ENCODE measurements at regions not wholly inside any gene's neighbourhood (a gene's known extent, or its start where the extent isn't known, plus 50 kb on each side); places are given as distances from the start of the nearest gene placed in this dataset.

DNA sequence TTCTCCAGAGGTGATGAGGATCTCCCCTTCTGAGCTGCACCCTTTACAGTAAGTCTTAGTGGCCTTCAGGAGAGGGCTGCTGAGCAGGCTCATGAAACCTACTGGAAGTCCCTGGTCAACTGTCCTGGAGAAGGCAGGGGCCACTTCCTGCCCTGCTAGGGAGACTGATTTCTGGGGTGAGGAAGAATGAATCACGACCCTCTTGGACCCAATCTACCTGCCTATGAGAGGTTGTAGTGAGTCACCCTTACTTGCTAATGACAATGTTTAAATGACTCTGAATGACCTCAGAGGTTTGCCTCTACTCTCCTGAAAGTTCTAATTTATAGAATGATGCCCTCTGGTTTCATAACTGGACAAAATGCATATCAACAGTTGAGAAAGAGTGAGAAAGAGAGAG is 79.4 kb upstream of the FAM136A start:
- no peaks in the 10 kb centered on the region for H3K9me2 ChIP-seq (replicated peaks; ENCODE audit: insufficient read depth, low read length)
- no peaks in the 10 kb centered on the region for H3K36me3 ChIP-seq (replicated peaks; ENCODE audit: insufficient read depth, low read length)
- DNase-seq = no peak
- H3K27me3 ChIP-seq (replicated peaks; ENCODE audit: insufficient read depth, low read length) = no peaks in the 10 kb centered on the region
- 0 out of 2 replicates have a peak overlapping the region, but pooled peaks have one; percentile 32 for H2AFZ ChIP-seq (ENCODE audit: low read length)
- H3K4me1 ChIP-seq (ENCODE audit: low read length) = peaks cover 11% of the 10 kb centered on the region
- no peaks in the 10 kb centered on the region for H4K20me1 ChIP-seq (ENCODE audit: insufficient read depth, low read length)
- TF ChIP-seq, protein P1, sequence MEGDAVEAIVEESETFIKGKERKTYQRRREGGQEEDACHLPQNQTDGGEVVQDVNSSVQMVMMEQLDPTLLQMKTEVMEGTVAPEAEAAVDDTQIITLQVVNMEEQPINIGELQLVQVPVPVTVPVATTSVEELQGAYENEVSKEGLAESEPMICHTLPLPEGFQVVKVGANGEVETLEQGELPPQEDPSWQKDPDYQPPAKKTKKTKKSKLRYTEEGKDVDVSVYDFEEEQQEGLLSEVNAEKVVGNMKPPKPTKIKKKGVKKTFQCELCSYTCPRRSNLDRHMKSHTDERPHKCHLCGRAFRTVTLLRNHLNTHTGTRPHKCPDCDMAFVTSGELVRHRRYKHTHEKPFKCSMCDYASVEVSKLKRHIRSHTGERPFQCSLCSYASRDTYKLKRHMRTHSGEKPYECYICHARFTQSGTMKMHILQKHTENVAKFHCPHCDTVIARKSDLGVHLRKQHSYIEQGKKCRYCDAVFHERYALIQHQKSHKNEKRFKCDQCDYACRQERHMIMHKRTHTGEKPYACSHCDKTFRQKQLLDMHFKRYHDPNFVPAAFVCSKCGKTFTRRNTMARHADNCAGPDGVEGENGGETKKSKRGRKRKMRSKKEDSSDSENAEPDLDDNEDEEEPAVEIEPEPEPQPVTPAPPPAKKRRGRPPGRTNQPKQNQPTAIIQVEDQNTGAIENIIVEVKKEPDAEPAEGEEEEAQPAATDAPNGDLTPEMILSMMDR (IDR thresholded peaks at IDR 0.05; ENCODE audit: low read length) = no peak
- TF ChIP-seq EZH2 (optimal IDR thresholded peaks at IDR 0.05; ENCODE audit: low read depth, low read length) = no peak
- no peak for TF ChIP-seq EZH2phosphoT487 (IDR thresholded peaks at IDR 0.05; ENCODE audit: low read length)
- H3K4me2 ChIP-seq (ENCODE audit: low read depth, low read length) = peak overlapping the region; percentile 29; the same call in 1 of the 2 replicates
- H3K9me3 ChIP-seq (replicated peaks; ENCODE audit: insufficient read depth, low read length) = no peaks in the 10 kb centered on the region
- no peak overlapping the region for H3K4me3 ChIP-seq (ENCODE audit: low read length)
- no peaks in the 10 kb centered on the region for H3K79me2 ChIP-seq (ENCODE audit: low read length)
- peaks cover 3% of the 10 kb centered on the region; the same call in 1 of the 2 replicates for H3F3A ChIP-seq (ENCODE audit: insufficient read depth, low read length)
- H3K27ac ChIP-seq (ENCODE audit: low read length) = no peak overlapping the region
- no peak overlapping the region for H3K9ac ChIP-seq (ENCODE audit: low read length)

DNA sequence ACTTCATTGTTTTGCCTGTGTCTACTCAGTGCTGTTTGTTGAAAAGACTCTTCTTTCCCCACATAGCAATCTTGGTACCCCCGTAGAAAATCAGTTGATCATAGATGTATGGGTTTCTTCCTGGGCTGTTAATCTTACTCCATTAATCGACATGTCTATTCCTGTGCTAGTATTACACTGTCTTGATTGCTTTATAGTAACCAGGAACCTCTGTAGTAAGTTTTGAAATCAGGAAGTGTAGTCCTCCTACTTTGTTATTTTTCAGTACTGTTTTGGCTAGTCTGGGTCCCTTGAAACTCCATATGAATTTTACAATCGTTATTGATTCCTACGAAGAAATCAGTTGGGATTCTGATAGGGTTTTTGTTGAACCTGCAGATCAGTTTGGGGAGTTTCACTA is 78.8 kb upstream of the FAM136A start:
- Histone ChIP-seq H3K9me3 (replicated peaks; ENCODE audit: insufficient read depth, low read length) (no peaks in the 10 kb centered on the region), H3K9ac (ENCODE audit: low read length) (no peak overlapping the region), H3K79me2 (ENCODE audit: low read length) (no peaks in the 10 kb centered on the region), H3K27me3 (replicated peaks; ENCODE audit: insufficient read depth, low read length) (no peaks in the 10 kb centered on the region), H3K27ac (ENCODE audit: low read length) (no peak overlapping the region), H3K4me2 (ENCODE audit: low read depth, low read length) (no peak overlapping the region), H2AFZ (ENCODE audit: low read length) (no peak overlapping the region), H3K9me2 (replicated peaks; ENCODE audit: insufficient read depth, low read length) (no peaks in the 10 kb centered on the region), H3K4me1 (ENCODE audit: low read length) (peaks cover 12% of the 10 kb centered on the region), H3K4me3 (ENCODE audit: low read length) (no peak overlapping the region), H3K36me3 (replicated peaks; ENCODE audit: insufficient read depth, low read length) (no peaks in the 10 kb centered on the region), H3F3A (ENCODE audit: insufficient read depth, low read length) (peaks cover 3% of the 10 kb centered on the region; the same call in 1 of the 2 replicates), H4K20me1 (ENCODE audit: insufficient read depth, low read length) (no peaks in the 10 kb centered on the region)
- TF ChIP-seq EZH2 (optimal IDR thresholded peaks at IDR 0.05; ENCODE audit: low read depth, low read length) (no peak), EZH2phosphoT487 (IDR thresholded peaks at IDR 0.05; ENCODE audit: low read length) (no peak)
- TF ChIP-seq, protein P1 (IDR thresholded peaks at IDR 0.05; ENCODE audit: low read length) = no peak
- DNase-seq = no peak

DNA sequence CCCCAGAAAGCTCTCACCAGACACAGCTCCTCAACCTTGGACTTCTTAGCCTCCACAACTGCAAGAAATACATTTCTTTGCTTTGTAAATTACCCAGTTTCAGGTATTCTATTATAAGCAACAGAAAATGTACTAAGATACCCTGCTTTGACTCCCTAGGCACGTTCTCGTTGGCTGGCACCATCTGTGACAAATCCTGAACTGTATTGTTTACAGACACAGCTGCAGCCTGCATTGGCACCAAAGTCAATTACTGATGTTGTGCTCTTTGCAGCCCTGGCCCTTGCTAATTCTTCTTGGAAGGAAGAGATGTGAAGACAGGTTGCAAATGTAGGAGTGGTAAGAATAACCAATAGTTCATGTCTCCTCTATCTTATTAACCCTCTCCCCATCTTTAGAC is 72.7 kb upstream of the FAM136A start:
- TF ChIP-seq EZH2phosphoT487 (IDR thresholded peaks at IDR 0.05; ENCODE audit: low read length) (no peak), EZH2 (optimal IDR thresholded peaks at IDR 0.05; ENCODE audit: low read depth, low read length) (no peak)
- TF ChIP-seq, protein P1 (IDR thresholded peaks at IDR 0.05; ENCODE audit: low read length) = no peak
- Histone ChIP-seq H3K27ac (ENCODE audit: low read length) (peak overlapping the region; percentile 56; the same call in 1 of the 2 replicates), H3F3A (ENCODE audit: insufficient read depth, low read length) (peaks cover 9% of the 10 kb centered on the region; the same call in 1 of the 2 replicates), H3K4me1 (ENCODE audit: low read length) (peaks cover 20% of the 10 kb centered on the region), H3K9ac (ENCODE audit: low read length) (no peak overlapping the region), H2AFZ (ENCODE audit: low read length) (peak overlapping the region; percentile 17; the same call in 1 of the 2 replicates), H3K36me3 (replicated peaks; ENCODE audit: insufficient read depth, low read length) (no peaks in the 10 kb centered on the region), H3K4me2 (ENCODE audit: low read depth, low read length) (peak overlapping the region; percentile 40; the same call in 1 of the 2 replicates), H3K27me3 (replicated peaks; ENCODE audit: insufficient read depth, low read length) (no peaks in the 10 kb centered on the region), H3K9me3 (replicated peaks; ENCODE audit: insufficient read depth, low read length) (no peaks in the 10 kb centered on the region), H3K4me3 (ENCODE audit: low read length) (no peak overlapping the region; the same call in 1 of the 2 replicates), H4K20me1 (ENCODE audit: insufficient read depth, low read length) (no peaks in the 10 kb centered on the region), H3K9me2 (replicated peaks; ENCODE audit: insufficient read depth, low read length) (no peaks in the 10 kb centered on the region), H3K79me2 (ENCODE audit: low read length) (no peaks in the 10 kb centered on the region)
- DNase-seq = peak; percentile 74

Data from MM.1S (cell line).